ENCODE measurements at regions not wholly inside any gene's neighbourhood (a gene's known extent, or its start where the extent isn't known, plus 50 kb on each side); places are given as distances from the start of the nearest gene placed in this dataset.

DNA sequence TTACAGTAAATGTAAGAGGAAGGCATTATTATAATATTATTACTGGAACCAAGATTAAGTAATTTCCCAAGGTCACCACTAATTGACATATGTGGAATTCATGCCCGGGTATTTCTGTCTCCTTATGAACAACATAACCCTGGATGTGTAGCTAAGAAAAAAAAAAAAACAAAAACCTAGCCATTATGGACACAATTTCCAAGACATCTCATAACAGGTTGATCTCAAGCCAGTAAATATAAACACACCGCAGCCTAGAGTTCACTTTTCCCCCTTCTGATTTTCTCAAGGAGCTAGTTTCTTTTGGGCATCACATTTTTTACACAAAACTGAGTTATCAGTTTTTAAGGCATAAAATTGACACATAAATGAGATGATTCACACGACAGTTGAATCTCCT lies 306.5 kb upstream of the RSPO3 start:
- Histone ChIP-seq H3K79me2 (ENCODE audit: control insufficient read depth, insufficient read depth, low read length) (no peaks in the 10 kb centered on the region), H4K20me1 (ENCODE audit: control insufficient read depth, insufficient read depth) (no peaks in the 10 kb centered on the region), H3K36me3 (ENCODE audit: control insufficient read depth in 2 of 2, insufficient read depth in 2 of 2, low read length in 1 of 2) (no peaks in the 10 kb centered on the region), H3K4me2 (ENCODE audit: control insufficient read depth, insufficient read depth) (no peak overlapping the region), H3K9me3 (replicated peaks; ENCODE audit: control insufficient read depth, insufficient read depth, low read length) (no peaks in the 10 kb centered on the region), H3K9ac (ENCODE audit: control insufficient read depth, insufficient read depth, low read length) (no peak overlapping the region), H3K27ac (ENCODE audit: control insufficient read depth, insufficient read depth) (no peak overlapping the region), H3K27me3 (replicated peaks in 1 of 2; ENCODE audit: control insufficient read depth in 2 of 2, insufficient read depth in 2 of 2, low read length in 1 of 2) (no peaks in the 10 kb centered on the region), H2AFZ (ENCODE audit: control insufficient read depth, low read depth, low read length) (no peak overlapping the region), H3K4me1 (ENCODE audit: control insufficient read depth, insufficient read depth, low read length) (no peaks in the 10 kb centered on the region), H3K4me3 (no peak overlapping the region)
- 20% methylated on average over 3 of the region's 3 CpGs for WGBS (ENCODE audit: insufficient coverage, insufficient replicate concordance, low lambda C conversion rate, missing lambda C conversion rate)
- in situ Hi-C loops (cut with MboI): no loop called here
- intact Hi-C loops (cut with micrococcal nuclease; ENCODE audit: unreplicated experiment): no loop called here
- RAD21 ChIA-PET (ENCODE audit: unreplicated experiment): no interaction called here
- no peak for TF ChIP-seq EZH2 (IDR thresholded peaks at IDR 0.05; ENCODE audit: borderline replicate concordance, control insufficient read depth, low read depth, low read length)
- TF ChIP-seq, protein P1, sequence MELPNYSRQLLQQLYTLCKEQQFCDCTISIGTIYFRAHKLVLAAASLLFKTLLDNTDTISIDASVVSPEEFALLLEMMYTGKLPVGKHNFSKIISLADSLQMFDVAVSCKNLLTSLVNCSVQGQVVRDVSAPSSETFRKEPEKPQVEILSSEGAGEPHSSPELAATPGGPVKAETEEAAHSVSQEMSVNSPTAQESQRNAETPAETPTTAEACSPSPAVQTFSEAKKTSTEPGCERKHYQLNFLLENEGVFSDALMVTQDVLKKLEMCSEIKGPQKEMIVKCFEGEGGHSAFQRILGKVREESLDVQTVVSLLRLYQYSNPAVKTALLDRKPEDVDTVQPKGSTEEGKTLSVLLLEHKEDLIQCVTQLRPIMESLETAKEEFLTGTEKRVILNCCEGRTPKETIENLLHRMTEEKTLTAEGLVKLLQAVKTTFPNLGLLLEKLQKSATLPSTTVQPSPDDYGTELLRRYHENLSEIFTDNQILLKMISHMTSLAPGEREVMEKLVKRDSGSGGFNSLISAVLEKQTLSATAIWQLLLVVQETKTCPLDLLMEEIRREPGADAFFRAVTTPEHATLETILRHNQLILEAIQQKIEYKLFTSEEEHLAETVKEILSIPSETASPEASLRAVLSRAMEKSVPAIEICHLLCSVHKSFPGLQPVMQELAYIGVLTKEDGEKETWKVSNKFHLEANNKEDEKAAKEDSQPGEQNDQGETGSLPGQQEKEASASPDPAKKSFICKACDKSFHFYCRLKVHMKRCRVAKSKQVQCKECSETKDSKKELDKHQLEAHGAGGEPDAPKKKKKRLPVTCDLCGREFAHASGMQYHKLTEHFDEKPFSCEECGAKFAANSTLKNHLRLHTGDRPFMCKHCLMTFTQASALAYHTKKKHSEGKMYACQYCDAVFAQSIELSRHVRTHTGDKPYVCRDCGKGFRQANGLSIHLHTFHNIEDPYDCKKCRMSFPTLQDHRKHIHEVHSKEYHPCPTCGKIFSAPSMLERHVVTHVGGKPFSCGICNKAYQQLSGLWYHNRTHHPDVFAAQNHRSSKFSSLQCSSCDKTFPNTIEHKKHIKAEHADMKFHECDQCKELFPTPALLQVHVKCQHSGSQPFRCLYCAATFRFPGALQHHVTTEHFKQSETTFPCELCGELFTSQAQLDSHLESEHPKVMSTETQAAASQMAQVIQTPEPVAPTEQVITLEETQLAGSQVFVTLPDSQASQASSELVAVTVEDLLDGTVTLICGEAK (IDR thresholded peaks at IDR 0.05; ENCODE audit: borderline replicate concordance): no peak
- TF ChIP-seq, protein P2, sequence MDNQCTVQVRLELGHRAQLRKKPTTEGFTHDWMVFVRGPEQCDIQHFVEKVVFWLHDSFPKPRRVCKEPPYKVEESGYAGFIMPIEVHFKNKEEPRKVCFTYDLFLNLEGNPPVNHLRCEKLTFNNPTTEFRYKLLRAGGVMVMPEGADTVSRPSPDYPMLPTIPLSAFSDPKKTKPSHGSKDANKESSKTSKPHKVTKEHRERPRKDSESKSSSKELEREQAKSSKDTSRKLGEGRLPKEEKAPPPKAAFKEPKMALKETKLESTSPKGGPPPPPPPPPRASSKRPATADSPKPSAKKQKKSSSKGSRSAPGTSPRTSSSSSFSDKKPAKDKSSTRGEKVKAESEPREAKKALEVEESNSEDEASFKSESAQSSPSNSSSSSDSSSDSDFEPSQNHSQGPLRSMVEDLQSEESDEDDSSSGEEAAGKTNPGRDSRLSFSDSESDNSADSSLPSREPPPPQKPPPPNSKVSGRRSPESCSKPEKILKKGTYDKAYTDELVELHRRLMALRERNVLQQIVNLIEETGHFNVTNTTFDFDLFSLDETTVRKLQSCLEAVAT (IDR thresholded peaks at IDR 0.05): no peak
- CTCF ChIA-PET: interaction anchor here (0.6 to 1.9 kb wide), 2 partner anchors 8 to 229 kb away, joined by 3 to 16 read pairs; no protein-coding TSS in a partner anchor
- ATAC-seq: no peak
- no TSS peak for BruUV-seq (replicated peaks)
- POLR2A ChIA-PET: no interaction called here
- no peak for FAIRE-seq
- SMC1A ChIA-PET (ENCODE audit: uncharacterized antibody, unreplicated experiment): no interaction called here
- no peak for DNase-seq (ENCODE audit: low read depth, low spot score)

Measured in GM12878 (cell line).